IMR-90 (cell line): ENCODE measurements at regions not wholly inside any gene's neighbourhood (a gene's known extent, or its start where the extent isn't known, plus 50 kb on each side); places are given as distances from the start of the nearest gene placed in this dataset.
"Not testable (repeated sequence)": the region's sequence is repeated elsewhere in the genome, so short reads cannot be mapped to it uniquely, and the experiment has no call there.

Experiments
- ATAC-seq: fragments of 200-7000 bp; cut with Tn5 transposase; 2 replicates; pipeline ENCODE4 v1.9.1; 2020; ENCODE audit warnings: low read depth, mild to moderate bottlenecking, moderate library complexity
- BruUV-seq: library from RNA; stranded (reverse); fragments of 400-500 nt; replicated peaks from 2 replicates; lab custom pipeline; 2021; lab: Mats Ljungman, UMichigan
- CTCF ChIA-PET: fragments of 300-600 bp; formaldehyde crosslinking; extraction: SDS; loops from one replicate; lab custom pipeline; 2021; ENCODE audit warnings: antibody characterized with exemption; lab: Yijun Ruan, JAX
- POLR2A ChIA-PET: fragments of 300-600 bp; sonication (Branson Sonifier 250); formaldehyde crosslinking; loops from one replicate; lab custom pipeline; 2022; ENCODE audit warnings: antibody characterized with exemption; ENCODE audit not compliant: unreplicated experiment; lab: Charles Lee
- DNase-seq: peaks from one replicate; pipeline ENCODE4 v3.0.0; 2013
- H2AFZ ChIP-seq: replicated peaks from 2 replicates; pipeline ENCODE3; 2013; ENCODE audit warnings: low read length, mild to moderate bottlenecking; ENCODE audit not compliant: poor library complexity
- H2AK5ac ChIP-seq: 2 replicates; pipeline ENCODE4 v1.6.1; 2013; ENCODE audit warnings: low read depth, low read length, inconsistent platforms
- H2AK9ac ChIP-seq: replicated peaks from 2 replicates; pipeline ENCODE3; 2013; ENCODE audit warnings: mild to moderate bottlenecking, low read depth, low read length, moderate library complexity; ENCODE audit not compliant: poor library complexity
- H2BK120ac ChIP-seq: 2 replicates; pipeline ENCODE4 v1.6.1; 2013; ENCODE audit warnings: low read depth, low read length, inconsistent platforms
- H2BK15ac ChIP-seq: 3 replicates; pipeline ENCODE4 v1.6.1; 2013; ENCODE audit warnings: low read depth, low read length, inconsistent platforms
- H2BK20ac ChIP-seq: 2 replicates; pipeline ENCODE4 v1.6.1; 2013; ENCODE audit warnings: low read depth, mild to moderate bottlenecking, inconsistent platforms, low read length, moderate library complexity
- H2BK5ac ChIP-seq: 2 replicates; pipeline ENCODE4 v1.6.1; 2013; ENCODE audit warnings: mild to moderate bottlenecking, low read depth, low read length, inconsistent platforms; ENCODE audit not compliant: poor library complexity, severe bottlenecking
- H3K14ac ChIP-seq: replicated peaks from 2 replicates; pipeline ENCODE4 v1.6.1; 2013; ENCODE audit warnings: low read depth, low read length, inconsistent platforms
- H3K18ac ChIP-seq: 2 replicates; pipeline ENCODE4 v1.6.1; 2013; ENCODE audit warnings: low read depth, low read length, control low read depth
- H3K23ac ChIP-seq: 2 replicates; pipeline ENCODE4 v1.6.1; 2013; ENCODE audit warnings: low read depth, low read length, inconsistent platforms
- H3K27ac ChIP-seq: 2 replicates; pipeline ENCODE4 v1.5.1; 2013; ENCODE audit warnings: mild to moderate bottlenecking, control low read depth, low read length; ENCODE audit not compliant: insufficient read depth
- H3K27me3 ChIP-seq: 2 replicates; pipeline ENCODE4 v1.6.1; 2013; ENCODE audit warnings: low read length; ENCODE audit not compliant: control insufficient read depth, insufficient read depth
- H3K36me3 ChIP-seq: 2 replicates; pipeline ENCODE4 v1.6.1; 2013; ENCODE audit warnings: low read length, mixed read lengths; ENCODE audit not compliant: control insufficient read depth, insufficient read depth
- H3K4ac ChIP-seq: 2 replicates; pipeline ENCODE4 v1.6.1; 2013; ENCODE audit warnings: low read depth, low read length, inconsistent platforms
- H3K4me1 ChIP-seq: 2 replicates; pipeline ENCODE4 v1.6.1; 2013; ENCODE audit warnings: low read length, mixed read lengths; ENCODE audit not compliant: control insufficient read depth, insufficient read depth
- H3K4me2 ChIP-seq: 2 replicates; pipeline ENCODE4 v1.6.1; 2013; ENCODE audit warnings: low read depth, mild to moderate bottlenecking, control low read depth, low read length, moderate library complexity
- H3K4me3 ChIP-seq: 2 replicates; pipeline ENCODE4 v1.5.1; 2013; ENCODE audit warnings: low read depth, mild to moderate bottlenecking, control low read depth, low read length, moderate library complexity; ENCODE audit not compliant: insufficient read depth
- H3K56ac ChIP-seq: 2 replicates; pipeline ENCODE4 v1.6.1; 2013; ENCODE audit warnings: low read length, inconsistent platforms; ENCODE audit not compliant: insufficient read depth; ENCODE audit errors: extremely low read depth
- H3K79me1 ChIP-seq, 2 experiments: 2 replicates each; pipeline ENCODE4 v1.6.1; 2013; ENCODE audit warnings: low read length in 2 of 2, inconsistent platforms in 1 of 2, low read depth in 1 of 2
- H3K9ac ChIP-seq: 2 replicates; pipeline ENCODE4 v1.6.1; 2013; ENCODE audit warnings: low read depth, low read length, control low read depth
- H3K9me1 ChIP-seq: 2 replicates; pipeline ENCODE4 v1.6.1; 2013; ENCODE audit warnings: low read length, inconsistent platforms; ENCODE audit not compliant: insufficient read depth
- H3K9me3 ChIP-seq: 2 replicates; pipeline ENCODE4 v1.6.1; 2013; ENCODE audit warnings: low read length; ENCODE audit not compliant: control insufficient read depth, insufficient read depth
- H4K20me1 ChIP-seq: 2 replicates; pipeline ENCODE4 v1.6.1; 2013; ENCODE audit warnings: low read length, inconsistent platforms; ENCODE audit not compliant: insufficient read depth
- H4K5ac ChIP-seq: 2 replicates; pipeline ENCODE4 v1.6.1; 2013; ENCODE audit warnings: mild to moderate bottlenecking, low read depth, low read length, control low read depth
- H4K8ac ChIP-seq, 2 experiments: 2 replicates each; pipeline ENCODE4 v1.6.1; 2013; ENCODE audit warnings: low read depth in 2 of 2, low read length in 2 of 2, control low read depth in 1 of 2, inconsistent platforms in 1 of 2
- H4K91ac ChIP-seq: 2 replicates; pipeline ENCODE4 v1.6.1; 2013; ENCODE audit warnings: low read depth, low read length, inconsistent platforms; ENCODE audit not compliant: insufficient read depth
- ELK1 ChIP-seq: fragments of 150-350 bp; IDR thresholded peaks from 2 replicates; pipeline ENCODE4 v1.6.1; 2016; ENCODE audit warnings: low read depth, mild to moderate bottlenecking, low read length, moderate library complexity, borderline replicate concordance
- POLR2A ChIP-seq: IDR thresholded peaks from 2 replicates; pipeline ENCODE4 v1.6.1; 2012; ENCODE audit warnings: mild to moderate bottlenecking, low read depth, low read length
- RFX5 ChIP-seq: IDR thresholded peaks from 2 replicates; pipeline ENCODE4 v1.8.0; 2012; ENCODE audit warnings: low read depth, mild to moderate bottlenecking, low read length, moderate library complexity
- SMC3 ChIP-seq: fragments of 150-350 bp; IDR thresholded peaks from 2 replicates; pipeline ENCODE4 v1.6.1; 2016; ENCODE audit warnings: low read depth, mild to moderate bottlenecking, antibody characterized with exemption, low read length, moderate library complexity
- USF2 ChIP-seq: fragments of 150-350 bp; IDR thresholded peaks from 2 replicates; pipeline ENCODE4 v1.6.1; 2017; ENCODE audit warnings: mild to moderate bottlenecking, antibody characterized with exemption, low read length, low read depth
- WGBS, 2 experiments: methylation state at CpG; one replicate each; pipeline versions ENCODE4 v1.1.5 to v1.1.7; 2013; ENCODE audit warnings: missing lambda C conversion rate in 2 of 2; ENCODE audit not compliant: insufficient read length in 1 of 2; ENCODE audit errors: extremely low coverage in 2 of 2; 5-methylcytosine and 5-hydroxymethylcytosine counted together
- dilution Hi-C: fragments of 300-500 bp; cut with HindIII; formaldehyde crosslinking; loops from one replicate; pipeline ENCODE4 v1.14.3; 2018; ENCODE audit warnings: low sequenced_read_pairs; ENCODE audit not compliant: unreplicated experiment
- in situ Hi-C: fragments of 300-500 bp; cut with MboI; formaldehyde crosslinking; loops from 3 replicates; pipeline ENCODE4 v1.14.3; 2019; ENCODE audit warnings: low sequenced_read_pairs, inconsistent platforms, mixed read lengths
- intact Hi-C: fragments of 100-400 bp; cut with micrococcal nuclease; formaldehyde crosslinking; loops from 2 replicates; pipeline ENCODE4 v1.10.0; 2022

- Histone ChIP-seq H2AFZ (no peak overlapping the region), H2AK5ac (no peak overlapping the region), H3K4me2 (no peak overlapping the region), H3K9me1 (no peaks in the 10 kb centered on the region), H2BK20ac (no peak overlapping the region), H3K27me3 (no peaks in the 10 kb centered on the region), H3K36me3 (no peaks in the 10 kb centered on the region), H3K4me1 (no peaks in the 10 kb centered on the region), H4K8ac (no peak overlapping the region), H3K14ac (no peak overlapping the region), H2BK5ac (no peak overlapping the region), H4K91ac (no peak overlapping the region), H3K18ac (no peak overlapping the region), H3K9me3 (no peaks in the 10 kb centered on the region), H3K4ac (no peak overlapping the region), H4K5ac (no peak overlapping the region), H3K56ac (no peak overlapping the region), H3K23ac (no peak overlapping the region), H2BK15ac (no peak overlapping the region), H2BK120ac (no peak overlapping the region), H4K20me1 (no peaks in the 10 kb centered on the region), H2AK9ac (no peak overlapping the region), H3K4me3 (no peak overlapping the region), H3K27ac (no peak overlapping the region), H3K79me1 (no peaks in the 10 kb centered on the region), H3K9ac (no peak overlapping the region)
- DNase-seq (no peak), ATAC-seq (no peak)
- ChIA-PET CTCF (no interaction called here), POLR2A (no interaction called here)
- dilution Hi-C loops (no loop called here), in situ Hi-C loops (no loop called here), intact Hi-C loops (no loop called here)
- no CpG with 5 or more reads among the region's 1 CpG for WGBS, 2 experiments
- TF ChIP-seq USF2 (no peak), SMC3 (no peak), POLR2A (no peak), RFX5 (no peak), ELK1 (no peak)
- no TSS peak for BruUV-seq
Measured at GRCh38 chr2:186181625-186182024, 304.4 kb upstream of the ZC3H15 start.

- H4K5ac ChIP-seq, H3K9me3 ChIP-seq, ATAC-seq, H3K27ac ChIP-seq, H4K91ac ChIP-seq, H2AK5ac ChIP-seq, H4K20me1 ChIP-seq, H3K14ac ChIP-seq, H2AK9ac ChIP-seq, H3K36me3 ChIP-seq, H3K79me1 ChIP-seq, H2BK5ac ChIP-seq, CTCF ChIA-PET, H3K18ac ChIP-seq, dilution Hi-C loops, in situ Hi-C loops, H3K4me2 ChIP-seq, H3K9me1 ChIP-seq, H2BK120ac ChIP-seq, H3K4me3 ChIP-seq, H3K4me1 ChIP-seq, H2AFZ ChIP-seq, DNase-seq, H3K56ac ChIP-seq, H3K27me3 ChIP-seq, H2BK15ac ChIP-seq, H2BK20ac ChIP-seq, H4K8ac ChIP-seq, BruUV-seq, intact Hi-C loops, H3K23ac ChIP-seq, POLR2A ChIA-PET, H3K4ac ChIP-seq, H3K9ac ChIP-seq: not testable (repeated sequence)
- no CpG with 5 or more reads among the region's 10 CpGs for WGBS, 2 experiments
Measured at GRCh38 chr2:186182366-186182765, 303.7 kb upstream of the ZC3H15 start.
